Stomach (tissue), 8 donors: ENCODE measurements at regions not wholly inside any gene's neighbourhood (a gene's known extent, or its start where the extent isn't known, plus 50 kb on each side); places are given as distances from the start of the nearest gene placed in this dataset.

Experiments
- DNase-seq, 2 donors: peaks; one replicate each; pipeline versions ENCODE4 v3.0.0 to v3.0.0-alpha.2; 2013 to 2019
- H3K27ac ChIP-seq, 5 donors: fragments of 200-600 bp in 4 of 5; sonication (generic) in 4 of 5; one replicate each; pipeline ENCODE4 v1.5.1; 2013 to 2019; ENCODE audit warnings: mild to moderate bottlenecking in 1 of 5, moderate library complexity in 1 of 5
- H3K27me3 ChIP-seq, 3 donors: fragments of 200-600 bp; sonication (generic); one replicate each; pipeline ENCODE4 v1.5.1; 2017 to 2019; ENCODE audit warnings: mixed run types in 1 of 3
- H3K36me3 ChIP-seq, 4 donors: fragments of 200-600 bp; sonication (generic); 1 replicate in 3 of 4; 2 replicates in 1 of 4; pipeline ENCODE4 v1.5.1; 2016 to 2019
- H3K4me1 ChIP-seq, 4 donors: fragments of 200-600 bp; sonication (generic); one replicate each; pipeline ENCODE4 v1.5.1; 2016 to 2019
- H3K4me3 ChIP-seq, 4 donors: fragments of 200-600 bp; sonication (generic) in 3 of 4; one replicate each; pipeline ENCODE4 v1.5.1; 2016 to 2019; ENCODE audit warnings: mild to moderate bottlenecking in 1 of 4
- H3K9me3 ChIP-seq, 4 donors: fragments of 200-600 bp; sonication (generic); one replicate each; pipeline ENCODE4 v1.5.1; 2016 to 2019
- CTCF ChIP-seq, 7 experiments: fragments of 450-650 bp in 4 of 7; fragments of 200-600 bp in 3 of 7; sonication (generic) in 3 of 7; IDR thresholded peaks; one replicate each; pipeline ENCODE4 v1.5.1; 2016 to 2019; ENCODE audit warnings: antibody characterized with exemption in 7 of 7, control low read depth in 2 of 7, mild to moderate bottlenecking in 1 of 7
- EP300 ChIP-seq: sonication (generic); formaldehyde crosslinking; IDR thresholded peaks from one replicate; pipeline ENCODE4 v1.6.1; 2017; ENCODE audit warnings: antibody characterized with exemption
- POLR2A ChIP-seq, 4 donors: fragments of 450-650 bp; IDR thresholded peaks; one replicate each; pipeline ENCODE4 v1.6.1; 2016; ENCODE audit warnings: antibody characterized with exemption in 4 of 4, control low read depth in 2 of 4, mild to moderate bottlenecking in 1 of 4, moderate library complexity in 1 of 4
- POLR2AphosphoS5 ChIP-seq, 3 donors: sonication (generic); formaldehyde crosslinking; IDR thresholded peaks; one replicate each; pipeline ENCODE4 v1.6.1; 2016; ENCODE audit warnings: antibody characterized with exemption in 3 of 3
- WGBS, 5 donors: extraction: QIAGEN DNeasy Blood & Tissue Kit in 3 of 5; methylation state at CpG; one replicate each; pipeline versions ENCODE4 v1.1.5 to v1.1.7; 2013 to 2018; 5-methylcytosine and 5-hydroxymethylcytosine counted together
- intact Hi-C: fragments of 100-400 bp; cut with DNase I; formaldehyde crosslinking; loops from one replicate; pipeline ENCODE4 v1.15.1; 2023; ENCODE audit warnings: low total_unique reads
- donor health status: healthy with polysubstance abuse.
- donor health status: Bipolar disorder and iron deficiency.
- donor health status: healthy.

GRCh38 chr2:118469103-118469502 lies 378.3 kb downstream of the EN1 start:
- Histone ChIP-seq H3K9me3 (no peaks in the 10 kb centered on the region), H3K27me3 (peaks cover 0 to 32% (median 0%) of the 10 kb centered on the region in 3 donors), H3K4me1 (peaks cover 0 to 8% (median 0%) of the 10 kb centered on the region in 4 donors), H3K4me3 (no peak overlapping the region), H3K27ac (no peak overlapping the region), H3K36me3 (no peaks in the 10 kb centered on the region)
- intact Hi-C loops, result no loop called here
- TF ChIP-seq EP300, result no peak
- TF ChIP-seq POLR2A (IDR thresholded peaks at IDR 0.05), result no peak
- no peak for TF ChIP-seq POLR2AphosphoS5 (IDR thresholded peaks at IDR 0.05)
- TF ChIP-seq CTCF (IDR thresholded peaks at IDR 0.05), result no peak
- 11 to 37% (median 30%) methylated on average over 6 of the region's 6 CpGs for WGBS, 5 donors
- DNase-seq, result no peak

- TF ChIP-seq EP300 (no peak), CTCF (IDR thresholded peaks at IDR 0.05) (no peak), POLR2AphosphoS5 (IDR thresholded peaks at IDR 0.05) (no peak), POLR2A (IDR thresholded peaks at IDR 0.05) (no peak)
- WGBS, 5 donors, result 60 to 76% (median 68%) methylated on average over 9 of the region's 9 CpGs
- DNase-seq, result peak in 1 of 2 donors; percentile 40
- intact Hi-C loops, result no loop called here
- Histone ChIP-seq H3K27ac (no peak overlapping the region), H3K4me3 (no peak overlapping the region), H3K27me3 (peaks cover 0 to 26% (median 0%) of the 10 kb centered on the region in 3 donors), H3K4me1 (peaks cover 0 to 8% (median 0%) of the 10 kb centered on the region in 4 donors), H3K36me3 (no peaks in the 10 kb centered on the region), H3K9me3 (no peaks in the 10 kb centered on the region)
Measured at GRCh38 chr2:118464546-118465265, 376.4 kb downstream of the INSIG2 start.

- Histone ChIP-seq H3K4me3 (no peak overlapping the region), H3K9me3 (no peaks in the 10 kb centered on the region), H3K27ac (no peak overlapping the region), H3K4me1 (peaks cover 0 to 8% (median 0%) of the 10 kb centered on the region in 4 donors), H3K36me3 (no peaks in the 10 kb centered on the region), H3K27me3 (peaks cover 0 to 23% (median 0%) of the 10 kb centered on the region in 3 donors)
- 74 to 90% (median 84%) methylated on average over 3 of the region's 3 CpGs for WGBS, 5 donors
- no peak for DNase-seq
- TF ChIP-seq POLR2A (IDR thresholded peaks at IDR 0.05) (no peak), EP300 (no peak), POLR2AphosphoS5 (IDR thresholded peaks at IDR 0.05) (no peak), CTCF (IDR thresholded peaks at IDR 0.05) (no peak)
- intact Hi-C loops, result no loop called here
Measured at GRCh38 chr2:118464046-118464445, 375.8 kb downstream of the INSIG2 start.

GRCh38 chr2:118460425-118460824 lies 372.2 kb downstream of the INSIG2 start:
- WGBS, 5 donors, result 79 to 90% (median 86%) methylated on average over 5 of the region's 5 CpGs

More at GRCh38 chr2:118460425-118460824, 372.2 kb downstream of the INSIG2 start:
- H3K27ac ChIP-seq, result no peak overlapping the region
- H3K4me3 ChIP-seq, result no peak overlapping the region
- no peaks in the 10 kb centered on the region for H3K9me3 ChIP-seq
- TF ChIP-seq POLR2AphosphoS5 (IDR thresholded peaks at IDR 0.05) (no peak), CTCF (IDR thresholded peaks at IDR 0.05) (no peak), POLR2A (IDR thresholded peaks at IDR 0.05) (no peak), EP300 (no peak)
- H3K36me3 ChIP-seq, result no peaks in the 10 kb centered on the region
- H3K4me1 ChIP-seq, result peaks cover 0 to 8% (median 0%) of the 10 kb centered on the region in 4 donors
- H3K27me3 ChIP-seq, result peaks cover 0 to 24% (median 0%) of the 10 kb centered on the region in 3 donors
- DNase-seq, result no peak
- intact Hi-C loops, result no loop called here
